HG03135 (cell line): ENCODE measurements at regions not wholly inside any gene's neighbourhood (a gene's known extent, or its start where the extent isn't known, plus 50 kb on each side); places are given as distances from the start of the nearest gene placed in this dataset.

ENCODE experiments used
- ATAC-seq: cut with Tn5 transposase; IDR thresholded peaks from one replicate; pipeline ENCODE4 v1.9.1; 2021; ENCODE audit warnings: mild to moderate bottlenecking, moderate library complexity; ENCODE audit not compliant: unreplicated experiment

GRCh38 chr12:127334912-127335644 lies 931.9 kb upstream of the TMEM132C start:
- ATAC-seq, result no peak

- ATAC-seq, result no peak
Measured at GRCh38 chr12:127336416-127336815, 930.6 kb upstream of the TMEM132C start.

DNA sequence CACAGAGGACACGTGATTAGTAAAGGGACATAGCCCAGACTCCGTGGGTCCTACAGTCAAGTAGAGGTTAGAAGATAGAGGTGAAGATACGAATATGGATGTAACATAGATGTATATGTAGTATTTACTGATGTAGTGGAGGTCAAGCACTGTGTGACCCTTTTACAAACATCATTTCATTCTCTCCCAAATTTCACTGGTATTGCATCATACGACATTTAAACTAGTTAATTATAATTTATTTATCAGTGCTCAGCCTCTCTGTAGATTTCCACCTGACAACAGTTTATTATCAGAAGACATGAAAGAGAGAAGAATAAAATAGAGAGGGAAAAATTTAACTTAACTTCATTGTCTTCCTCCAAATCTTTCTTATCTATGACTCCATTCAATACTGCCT lies 927.9 kb upstream of the TMEM132C start:
- no peak for ATAC-seq

DNA sequence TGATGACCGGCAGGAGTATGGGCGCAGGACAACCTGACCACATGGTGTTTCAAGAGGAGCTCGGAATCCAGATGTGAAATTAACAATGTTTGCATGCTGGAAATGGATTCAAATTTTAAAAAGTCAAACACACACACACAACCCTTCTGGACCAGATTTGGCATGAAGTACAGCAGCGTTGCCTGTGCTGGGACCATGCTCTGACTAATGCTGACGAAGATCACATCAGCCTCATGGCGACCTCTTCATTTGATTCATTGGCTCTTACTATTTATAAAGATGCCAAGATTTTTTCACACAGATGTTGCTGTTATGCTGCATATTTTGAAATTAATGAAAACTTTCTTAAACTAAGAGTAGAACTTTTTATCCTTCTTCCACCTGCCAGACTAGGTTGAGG lies 926.6 kb upstream of the TMEM132C start:
- no peak for ATAC-seq

DNA sequence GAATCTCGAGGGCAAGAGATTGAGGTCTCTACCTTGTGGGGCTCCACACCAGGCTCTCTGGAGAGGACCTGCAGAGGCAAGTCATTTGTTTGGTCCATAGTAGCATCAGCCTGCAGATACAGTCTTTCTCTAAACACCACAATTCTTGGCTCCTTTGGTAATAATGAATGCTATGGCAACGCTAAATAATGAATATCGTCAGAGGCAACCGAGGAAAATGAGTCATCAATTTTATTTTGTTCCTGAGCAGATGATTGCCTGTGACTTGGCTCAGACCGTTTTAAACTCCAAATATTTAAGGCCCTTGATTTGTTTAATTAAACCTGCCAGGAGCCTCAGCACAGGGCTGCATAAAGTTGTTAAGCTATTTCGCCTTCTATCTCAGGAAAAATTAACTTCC lies 924.1 kb upstream of the TMEM132C start:
- ATAC-seq, result no peak

DNA sequence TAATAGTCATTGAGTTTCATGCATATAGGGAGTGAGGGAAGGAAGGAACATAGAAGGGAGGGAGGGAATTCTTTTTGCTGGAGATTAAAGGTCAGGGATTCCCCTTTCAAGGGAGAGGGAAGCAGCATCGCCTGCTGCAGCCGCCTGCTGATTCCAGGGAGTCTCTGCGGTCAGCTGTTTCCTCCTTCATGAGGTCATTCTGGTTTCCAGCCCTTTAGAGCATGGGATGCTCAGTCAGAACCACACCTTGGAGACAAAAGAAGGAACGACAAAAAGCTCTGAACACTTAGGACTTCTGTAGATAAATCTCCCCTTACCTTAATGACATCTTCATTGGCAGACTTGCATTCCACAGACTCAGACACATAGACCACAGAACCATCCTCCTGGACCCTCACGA lies 923.0 kb upstream of the TMEM132C start:
- no peak for ATAC-seq

- ATAC-seq, result no peak
Measured at GRCh38 chr12:127351481-127352010, 915.4 kb upstream of the TMEM132C start.

DNA sequence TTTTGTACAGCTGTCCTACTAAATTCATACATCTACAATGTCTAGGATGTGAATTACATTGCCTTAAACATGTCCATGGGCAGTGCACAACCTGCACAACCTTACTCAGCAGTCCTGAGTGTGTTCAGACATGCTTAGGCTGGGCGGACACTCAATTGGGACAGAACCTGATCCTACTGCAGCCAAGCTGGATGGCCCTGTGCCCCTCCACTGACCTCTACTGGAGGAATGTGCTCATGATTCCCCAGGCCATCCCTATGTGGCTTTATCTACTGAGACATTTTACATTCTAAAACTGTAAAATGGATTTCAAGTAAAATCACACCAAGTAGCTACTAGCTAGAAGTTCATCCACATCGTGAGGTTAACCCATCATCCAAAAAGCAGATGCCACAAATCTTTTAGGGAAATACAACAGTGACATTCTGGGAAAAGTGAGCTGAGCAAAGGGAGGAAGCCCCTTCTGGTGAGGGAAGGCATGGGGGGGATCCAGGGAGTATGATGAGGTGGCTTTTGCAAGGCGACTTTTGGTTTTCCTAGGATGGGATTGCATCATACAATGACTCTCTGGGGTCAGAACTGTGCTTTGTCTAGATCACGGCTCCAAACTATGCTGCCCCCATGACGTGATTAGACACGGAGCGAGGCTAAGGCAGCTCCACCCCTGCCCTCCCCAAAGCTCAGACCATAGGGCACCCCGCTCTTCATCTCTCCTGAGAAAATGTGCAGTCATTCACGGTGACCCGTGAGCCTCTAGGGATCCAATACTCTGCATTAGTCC lies 911.7 kb upstream of the TMEM132C start:
- ATAC-seq, result no peak

GRCh38 chr12:127358888-127359287 lies 908.1 kb upstream of the TMEM132C start:
- ATAC-seq, result no peak

- ATAC-seq, result no peak
Measured at GRCh38 chr12:127360580-127360979, 906.4 kb upstream of the TMEM132C start.

GRCh38 chr12:127362121-127362520 lies 904.8 kb upstream of the TMEM132C start:
- no peak for ATAC-seq

DNA sequence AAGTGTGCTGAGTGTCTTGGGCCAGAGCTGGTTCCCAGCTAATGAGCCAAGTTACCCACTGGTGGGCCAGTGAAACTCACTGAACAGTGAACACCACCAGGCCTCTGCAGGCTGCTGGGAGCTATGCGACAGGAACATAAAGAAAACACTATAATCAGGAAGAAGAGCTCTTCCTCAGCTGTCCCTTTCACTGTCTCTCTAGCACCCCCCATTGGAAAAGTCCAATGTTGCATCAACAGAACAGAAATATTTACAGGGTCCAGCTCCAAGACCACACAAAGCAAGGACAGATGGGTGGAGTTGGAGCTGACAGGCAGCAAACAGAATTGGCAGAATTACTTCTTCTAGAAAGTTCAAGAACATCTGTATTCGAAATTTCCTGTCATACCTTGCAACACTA lies 903.6 kb upstream of the TMEM132C start:
- no peak for ATAC-seq

GRCh38 chr12:127373559-127373958 lies 893.4 kb upstream of the TMEM132C start:
- ATAC-seq, result no peak

DNA sequence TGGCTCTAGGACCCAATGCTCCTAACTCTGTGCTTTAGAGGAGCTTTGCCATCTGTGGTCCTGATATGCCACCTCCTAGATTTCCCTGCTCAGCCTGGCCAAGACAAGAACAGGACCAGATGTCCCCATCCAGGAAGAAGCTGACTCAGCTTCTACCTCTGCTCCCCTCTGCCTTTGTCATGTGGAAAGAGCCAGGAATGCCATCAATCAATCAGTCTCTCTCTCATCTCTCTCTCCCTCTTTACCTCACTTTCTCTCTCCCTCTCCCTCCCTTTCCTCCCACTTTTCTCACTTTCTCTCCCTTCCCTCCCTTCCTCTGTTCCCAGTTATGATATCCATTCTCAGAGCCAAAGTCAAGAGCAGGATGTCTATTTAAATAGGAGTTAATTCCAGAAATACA lies 892.5 kb upstream of the TMEM132C start:
- ATAC-seq, result no peak

DNA sequence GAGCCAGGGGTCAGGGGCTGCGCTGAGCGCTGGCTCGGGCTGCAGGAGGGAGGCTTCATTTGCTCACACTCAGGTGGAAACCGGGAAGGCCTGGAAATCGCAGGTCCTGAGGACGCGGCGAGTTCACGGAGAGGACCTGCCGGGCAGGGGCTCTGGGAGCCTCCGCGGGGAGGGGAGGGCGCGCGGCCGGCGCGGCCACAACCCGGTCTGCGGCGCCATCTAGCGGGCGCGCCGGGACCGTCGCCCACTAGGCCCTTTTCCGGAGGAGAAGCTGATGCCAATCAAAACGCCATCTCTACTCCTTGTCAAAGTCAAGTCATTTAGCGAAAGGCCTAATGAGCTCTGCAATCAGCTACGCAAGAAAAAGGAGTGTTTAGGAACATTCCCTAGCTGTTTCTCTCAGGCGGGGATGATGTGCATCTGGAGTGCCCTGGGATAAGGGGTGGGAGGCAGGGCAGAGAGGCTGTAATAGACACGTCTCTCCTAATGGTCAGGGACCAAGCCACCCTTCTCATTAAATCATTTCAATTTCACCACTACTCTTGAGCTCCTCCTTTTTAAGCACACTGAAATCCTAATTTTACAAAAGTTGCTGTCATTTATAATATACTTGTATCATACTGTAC lies 885.8 kb upstream of the TMEM132C start:
- ATAC-seq, result peak; percentile 60

- ATAC-seq, result no peak
Measured at GRCh38 chr12:127381681-127382080, 885.3 kb upstream of the TMEM132C start.

- ATAC-seq, result no peak
Measured at GRCh38 chr12:127383281-127383680, 883.7 kb upstream of the TMEM132C start.

- ATAC-seq, result no peak
Measured at GRCh38 chr12:127386723-127387122, 880.2 kb upstream of the TMEM132C start.

GRCh38 chr12:127388985-127389384 lies 878.0 kb upstream of the TMEM132C start:
- ATAC-seq, result no peak

DNA sequence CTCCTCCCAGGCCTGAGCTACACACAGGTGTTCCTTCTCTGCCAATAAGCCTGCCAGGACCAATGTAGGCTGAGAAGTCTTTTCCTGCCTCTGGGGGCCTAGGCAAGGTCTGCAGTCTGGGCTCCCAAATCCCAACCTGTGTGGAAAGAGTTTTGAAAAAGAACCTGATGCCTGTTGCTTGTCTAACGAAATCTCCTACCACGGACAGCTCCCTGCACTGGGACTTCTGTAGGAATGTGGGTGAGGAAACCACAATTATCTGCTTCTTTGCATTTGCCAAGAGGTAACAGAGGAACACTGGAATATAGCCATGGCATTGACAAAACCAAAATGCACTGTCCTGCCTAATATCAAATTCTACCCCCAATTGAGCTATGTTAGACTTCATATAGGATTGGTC lies 877.0 kb upstream of the TMEM132C start:
- no peak for ATAC-seq

DNA sequence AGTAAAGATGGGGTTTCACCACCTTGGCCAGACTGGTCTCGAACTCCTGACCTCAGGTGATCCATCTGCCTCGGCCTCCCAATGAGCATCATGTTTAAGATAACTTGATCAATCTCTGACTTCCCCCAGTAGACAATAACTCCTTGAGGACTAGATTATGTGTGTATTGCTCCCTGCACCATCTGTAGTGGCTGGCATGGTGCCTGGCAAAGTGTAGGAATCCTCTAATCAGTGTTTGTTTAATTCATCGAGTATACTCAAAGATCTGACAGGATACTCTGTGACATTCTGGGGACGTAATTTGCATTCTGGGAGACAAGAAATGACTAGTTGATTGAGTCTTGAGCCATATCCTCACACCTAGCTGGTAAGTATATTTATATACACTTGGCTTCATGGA lies 873.5 kb upstream of the TMEM132C start:
- no peak for ATAC-seq

DNA sequence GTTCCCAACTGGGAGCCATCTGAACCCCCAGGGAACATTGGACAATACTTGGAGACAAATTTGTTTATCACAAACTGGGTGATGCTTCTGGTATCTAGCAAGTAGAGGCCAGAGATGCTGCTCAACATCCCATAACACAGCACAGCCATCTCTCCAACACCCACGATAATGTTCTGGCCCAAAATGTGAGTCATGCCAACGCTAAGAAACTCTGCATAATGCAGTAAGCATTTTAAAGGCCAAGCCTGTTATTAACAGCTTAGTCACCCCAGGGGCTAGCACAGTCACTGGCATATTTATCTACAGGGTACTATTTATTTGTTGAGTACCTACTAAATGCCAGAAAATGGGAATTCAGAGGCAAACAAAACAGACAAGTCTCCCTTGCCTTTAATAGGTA lies 873.1 kb upstream of the TMEM132C start:
- ATAC-seq, result no peak
